Upper lobe of left lung (tissue), 6 donors: ENCODE measurements at regions not wholly inside any gene's neighbourhood (a gene's known extent, or its start where the extent isn't known, plus 50 kb on each side); places are given as distances from the start of the nearest gene placed in this dataset.

ENCODE experiments used
- ATAC-seq, 2 donors: fragments of 200-7000 bp; cut with Tn5 transposase; one replicate each; pipeline ENCODE4 v1.9.1; 2022; ENCODE audit warnings: mild to moderate bottlenecking in 2 of 2, moderate library complexity in 2 of 2; ENCODE audit not compliant: low FRiP score in 2 of 2
- DNase-seq, 2 donors: peaks; one replicate each; pipeline ENCODE4 v3.0.0-alpha.2; 2019 to 2020
- H3K27ac ChIP-seq, 4 donors: fragments of 200-600 bp; sonication (generic); one replicate each; pipeline ENCODE4 v1.5.1; 2016 to 2019
- H3K27me3 ChIP-seq, 4 donors: fragments of 200-600 bp; sonication (generic); one replicate each; pipeline ENCODE4 v1.5.1; 2017 to 2019
- H3K36me3 ChIP-seq, 4 donors: fragments of 200-600 bp; sonication (generic); one replicate each; pipeline ENCODE4 v1.5.1; 2016 to 2019
- H3K4me1 ChIP-seq, 4 donors: fragments of 200-600 bp; sonication (generic); one replicate each; pipeline ENCODE4 v1.5.1; 2018 to 2019
- H3K4me3 ChIP-seq, 4 donors: fragments of 200-600 bp; sonication (generic); one replicate each; pipeline ENCODE4 v1.5.1; 2017 to 2019; ENCODE audit warnings: mild to moderate bottlenecking in 2 of 4, moderate library complexity in 1 of 4
- H3K9me3 ChIP-seq, 4 donors: fragments of 200-600 bp; sonication (generic); one replicate each; pipeline ENCODE4 v1.5.1; 2018 to 2019
- CTCF ChIP-seq, 6 experiments: fragments of 450-650 bp in 4 of 6; fragments of 200-600 bp in 2 of 6; sonication (generic) in 2 of 6; IDR thresholded peaks; one replicate each; pipeline ENCODE4 v1.5.1; 2016 to 2019; ENCODE audit warnings: antibody characterized with exemption in 6 of 6
- EP300 ChIP-seq, 4 donors: sonication (generic); formaldehyde crosslinking; IDR thresholded peaks; one replicate each; pipeline ENCODE4 v1.5.1; 2017; ENCODE audit warnings: antibody characterized with exemption in 4 of 4, control low read depth in 2 of 4
- POLR2A ChIP-seq, 4 donors: fragments of 450-650 bp; IDR thresholded peaks; one replicate each; pipeline ENCODE4 v1.5.1; 2016 to 2017; ENCODE audit warnings: antibody characterized with exemption in 4 of 4, mild to moderate bottlenecking in 2 of 4
- POLR2AphosphoS5 ChIP-seq, 2 donors: sonication (generic); formaldehyde crosslinking; IDR thresholded peaks; one replicate each; pipeline ENCODE4 v1.5.1; 2017; ENCODE audit warnings: antibody characterized with exemption in 2 of 2
- WGBS, 2 donors: methylation state at CpG; one replicate each; pipeline ENCODE4 v1.1.5; 2017 to 2018; 5-methylcytosine and 5-hydroxymethylcytosine counted together
- donor health status: DM: no; HTN: no; CAD: no; lungs with moderate emphysema.
- donor health status: DM: no; HTN: yes; CAD: no; lungs with severe emphysema.

GRCh38 chr2:138137949-138138348, 173.7 kb downstream of the HNMT start:
- DNase-seq (no peak), ATAC-seq (no peak)
- no peak overlapping the region for H3K27ac ChIP-seq
- no peaks in the 10 kb centered on the region for H3K4me1 ChIP-seq
- no peak for TF ChIP-seq CTCF (IDR thresholded peaks at IDR 0.05)
- no peak for TF ChIP-seq POLR2A (IDR thresholded peaks at IDR 0.05)
- no peak for TF ChIP-seq POLR2AphosphoS5 (IDR thresholded peaks at IDR 0.05)
- TF ChIP-seq EP300 (IDR thresholded peaks at IDR 0.05): no peak
- no peaks in the 10 kb centered on the region for H3K36me3 ChIP-seq
- no peaks in the 10 kb centered on the region for H3K9me3 ChIP-seq
- H3K27me3 ChIP-seq: no peaks in the 10 kb centered on the region
- no peak overlapping the region for H3K4me3 ChIP-seq

- WGBS, 2 donors: 68 to 73% methylated on average over 2 of the region's 2 CpGs
- Histone ChIP-seq H3K4me3 (no peak overlapping the region), H3K9me3 (no peaks in the 10 kb centered on the region), H3K27ac (no peak overlapping the region), H3K36me3 (no peaks in the 10 kb centered on the region), H3K27me3 (no peaks in the 10 kb centered on the region), H3K4me1 (no peaks in the 10 kb centered on the region)
- ATAC-seq (no peak), DNase-seq (no peak)
- TF ChIP-seq EP300 (IDR thresholded peaks at IDR 0.05) (no peak), POLR2AphosphoS5 (IDR thresholded peaks at IDR 0.05) (no peak), CTCF (IDR thresholded peaks at IDR 0.05) (no peak), POLR2A (IDR thresholded peaks at IDR 0.05) (no peak)
These were observed 183.5 kb downstream of the HNMT start for GRCh38 chr2:138147796-138148195.

DNA sequence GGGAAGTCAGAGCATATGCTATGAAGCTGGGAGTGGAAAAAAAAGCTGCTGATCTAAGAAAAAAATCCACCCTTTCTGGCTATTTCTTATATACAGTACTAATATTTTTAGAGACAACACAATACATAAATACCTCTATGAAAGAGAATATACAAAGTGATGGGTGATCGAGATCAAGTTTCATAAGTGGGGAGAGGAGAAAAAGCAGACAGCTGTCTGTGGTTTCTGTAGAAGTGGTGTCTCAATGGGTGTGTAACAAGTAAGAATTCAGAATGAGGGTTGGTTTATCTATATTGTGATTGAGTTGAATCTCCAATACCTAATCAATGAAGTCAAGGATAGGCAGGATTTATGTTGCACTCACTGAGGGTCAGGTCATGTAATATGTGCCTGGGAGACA, 191.0 kb downstream of the HNMT start:
- no peaks in the 10 kb centered on the region for H3K36me3 ChIP-seq
- TF ChIP-seq POLR2AphosphoS5 (IDR thresholded peaks at IDR 0.05) (no peak), CTCF (IDR thresholded peaks at IDR 0.05) (no peak), EP300 (IDR thresholded peaks at IDR 0.05) (no peak), POLR2A (IDR thresholded peaks at IDR 0.05) (no peak)
- H3K4me1 ChIP-seq: no peaks in the 10 kb centered on the region
- ATAC-seq (no peak), DNase-seq (no peak)
- no peak overlapping the region for H3K27ac ChIP-seq
- no peaks in the 10 kb centered on the region for H3K9me3 ChIP-seq
- H3K27me3 ChIP-seq: no peaks in the 10 kb centered on the region
- 94 to 100% methylated on average over 1 of the region's 1 CpG for WGBS, 2 donors
- H3K4me3 ChIP-seq: no peak overlapping the region

DNA sequence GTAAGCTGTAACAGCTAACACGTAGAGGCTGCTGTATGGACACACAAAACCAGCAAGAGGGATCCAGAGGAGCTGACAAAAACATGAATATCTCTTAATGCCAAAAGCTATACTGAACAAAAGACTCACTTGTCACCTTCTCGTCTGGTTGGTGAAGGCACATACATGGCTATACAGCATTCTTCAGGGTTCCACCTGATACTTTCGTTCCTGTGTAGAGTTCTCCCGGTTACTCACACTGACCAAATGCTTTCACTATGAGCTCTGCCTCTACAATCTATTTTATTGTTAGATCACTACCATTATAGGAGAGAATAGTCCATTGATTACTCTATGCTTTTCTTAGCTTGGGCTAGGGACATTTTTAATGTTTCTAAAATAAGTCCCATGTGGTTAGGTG, 193.1 kb downstream of the HNMT start:
- no peaks in the 10 kb centered on the region for H3K9me3 ChIP-seq
- H3K4me3 ChIP-seq: no peak overlapping the region
- TF ChIP-seq POLR2AphosphoS5 (IDR thresholded peaks at IDR 0.05): no peak
- no peak for TF ChIP-seq EP300 (IDR thresholded peaks at IDR 0.05)
- TF ChIP-seq POLR2A (IDR thresholded peaks at IDR 0.05): no peak
- no peak for TF ChIP-seq CTCF (IDR thresholded peaks at IDR 0.05)
- no peak overlapping the region for H3K27ac ChIP-seq
- no peaks in the 10 kb centered on the region for H3K4me1 ChIP-seq
- WGBS, 2 donors: 79 to 85% methylated on average over 4 of the region's 4 CpGs
- ATAC-seq (no peak), DNase-seq (no peak)
- H3K36me3 ChIP-seq: no peaks in the 10 kb centered on the region
- H3K27me3 ChIP-seq: no peaks in the 10 kb centered on the region

DNA sequence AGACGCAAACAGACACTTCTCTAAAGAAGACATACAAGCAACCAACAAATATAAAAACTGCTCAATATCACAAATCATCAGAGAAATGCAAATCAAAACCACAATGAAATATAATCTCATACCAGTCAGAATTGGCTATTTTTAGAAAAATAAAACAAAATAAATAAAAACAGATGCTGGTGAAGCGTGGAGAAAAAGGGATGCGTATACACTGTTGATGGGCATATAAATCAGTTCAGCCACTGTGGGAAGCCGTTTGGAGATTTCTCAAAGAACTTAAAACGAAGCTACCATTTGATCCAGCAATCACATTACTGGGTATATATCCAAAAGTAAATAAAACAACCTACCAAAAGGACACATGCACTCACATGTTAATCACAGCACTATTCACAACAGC, 206.2 kb downstream of the HNMT start:
- H3K4me3 ChIP-seq: no peak overlapping the region
- no peaks in the 10 kb centered on the region for H3K36me3 ChIP-seq
- H3K4me1 ChIP-seq: no peaks in the 10 kb centered on the region
- no peaks in the 10 kb centered on the region for H3K27me3 ChIP-seq
- no peak for DNase-seq
- ATAC-seq: no peak
- H3K27ac ChIP-seq: no peak overlapping the region
- 81 to 87% methylated on average over 5 of the region's 5 CpGs for WGBS, 2 donors
- no peak for TF ChIP-seq CTCF (IDR thresholded peaks at IDR 0.05)
- TF ChIP-seq EP300 (IDR thresholded peaks at IDR 0.05): no peak
- no peak for TF ChIP-seq POLR2A (IDR thresholded peaks at IDR 0.05)
- no peak for TF ChIP-seq POLR2AphosphoS5 (IDR thresholded peaks at IDR 0.05)
- H3K9me3 ChIP-seq: peaks cover 0 to 4% (median 2%) of the 10 kb centered on the region in 4 donors
